Calu3 (cell line): ENCODE measurements at regions not wholly inside any gene's neighbourhood (a gene's known extent, or its start where the extent isn't known, plus 50 kb on each side); places are given as distances from the start of the nearest gene placed in this dataset.

Experiments used
- BruUV-seq: library from RNA; stranded (reverse); fragments of 400-500 nt; replicated peaks from 2 replicates; lab custom pipeline; 2021; lab: Mats Ljungman, UMichigan
- CTCF ChIA-PET: fragments of 300-600 bp; sonication (Branson Sonifier 250); formaldehyde crosslinking; loops from one replicate; lab custom pipeline; 2022; ENCODE audit warnings: antibody characterized with exemption; lab: Charles Lee
- DNase-seq: peaks from one replicate; pipeline ENCODE4 v3.0.0; 2022
- H3K27ac Mint-ChIP-seq: one replicate; pipeline ENCODE4 v1.8.0; 2022; ENCODE audit warnings: mixed read lengths; ENCODE audit not compliant: unreplicated experiment
- H3K27me3 Mint-ChIP-seq: one replicate; pipeline ENCODE4 v1.8.0; 2022; ENCODE audit warnings: mixed read lengths; ENCODE audit not compliant: unreplicated experiment
- H3K36me3 Mint-ChIP-seq: one replicate; pipeline ENCODE4 v1.8.0; 2022; ENCODE audit warnings: mild to moderate bottlenecking, moderate library complexity, mixed read lengths; ENCODE audit not compliant: insufficient read depth, unreplicated experiment
- H3K4me1 Mint-ChIP-seq: one replicate; pipeline ENCODE4 v1.8.0; 2022; ENCODE audit warnings: mild to moderate bottlenecking, low read depth, mixed read lengths; ENCODE audit not compliant: unreplicated experiment
- H3K4me3 Mint-ChIP-seq: one replicate; pipeline ENCODE4 v1.8.0; 2022; ENCODE audit warnings: mild to moderate bottlenecking, low read depth, moderate library complexity, mixed read lengths; ENCODE audit not compliant: unreplicated experiment
- H3K9me3 Mint-ChIP-seq: one replicate; pipeline ENCODE4 v1.8.0; 2022; ENCODE audit warnings: low read depth, mixed read lengths; ENCODE audit not compliant: unreplicated experiment
- intact Hi-C: fragments of 100-400 bp; cut with micrococcal nuclease; formaldehyde crosslinking; loops from one replicate; pipeline ENCODE4 v1.10.0; 2022; ENCODE audit not compliant: unreplicated experiment
- TF ChIP-seq, protein P1 (sequence below): fragments of 200-600 bp; IDR thresholded peaks from one replicate; pipeline ENCODE4 v1.8.0; 2022; ENCODE audit warnings: antibody characterized with exemption; ENCODE audit not compliant: unreplicated experiment

- Mint-ChIP-seq H3K4me1 (no peaks in the 10 kb centered on the region), H3K27ac (no peak overlapping the region), H3K27me3 (peaks cover 36% of the 10 kb centered on the region), H3K9me3 (no peaks in the 10 kb centered on the region), H3K36me3 (no peaks in the 10 kb centered on the region), H3K4me3 (no peak overlapping the region)
- CTCF ChIA-PET, result no interaction called here
- TF ChIP-seq, protein P1, sequence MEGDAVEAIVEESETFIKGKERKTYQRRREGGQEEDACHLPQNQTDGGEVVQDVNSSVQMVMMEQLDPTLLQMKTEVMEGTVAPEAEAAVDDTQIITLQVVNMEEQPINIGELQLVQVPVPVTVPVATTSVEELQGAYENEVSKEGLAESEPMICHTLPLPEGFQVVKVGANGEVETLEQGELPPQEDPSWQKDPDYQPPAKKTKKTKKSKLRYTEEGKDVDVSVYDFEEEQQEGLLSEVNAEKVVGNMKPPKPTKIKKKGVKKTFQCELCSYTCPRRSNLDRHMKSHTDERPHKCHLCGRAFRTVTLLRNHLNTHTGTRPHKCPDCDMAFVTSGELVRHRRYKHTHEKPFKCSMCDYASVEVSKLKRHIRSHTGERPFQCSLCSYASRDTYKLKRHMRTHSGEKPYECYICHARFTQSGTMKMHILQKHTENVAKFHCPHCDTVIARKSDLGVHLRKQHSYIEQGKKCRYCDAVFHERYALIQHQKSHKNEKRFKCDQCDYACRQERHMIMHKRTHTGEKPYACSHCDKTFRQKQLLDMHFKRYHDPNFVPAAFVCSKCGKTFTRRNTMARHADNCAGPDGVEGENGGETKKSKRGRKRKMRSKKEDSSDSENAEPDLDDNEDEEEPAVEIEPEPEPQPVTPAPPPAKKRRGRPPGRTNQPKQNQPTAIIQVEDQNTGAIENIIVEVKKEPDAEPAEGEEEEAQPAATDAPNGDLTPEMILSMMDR, result no peak
- no TSS peak for BruUV-seq
- DNase-seq, result no peak
- intact Hi-C loops, result no loop called here
These were observed 220.9 kb downstream of the BRD1 start for GRCh38 chr22:49606562-49607290.

- BruUV-seq, result no TSS peak
- no peaks in the 10 kb centered on the region for H3K4me1 Mint-ChIP-seq
- peaks cover 36% of the 10 kb centered on the region for H3K27me3 Mint-ChIP-seq
- no peak overlapping the region for H3K27ac Mint-ChIP-seq
- no peaks in the 10 kb centered on the region for H3K36me3 Mint-ChIP-seq
- H3K9me3 Mint-ChIP-seq, result no peaks in the 10 kb centered on the region
- CTCF ChIA-PET, result no interaction called here
- TF ChIP-seq, protein P1, result no peak
- intact Hi-C loops, result no loop called here
- no peak for DNase-seq
- no peak overlapping the region for H3K4me3 Mint-ChIP-seq
These were observed 222.9 kb downstream of the BRD1 start for GRCh38 chr22:49604732-49605302.

GRCh38 chr22:49603016-49603415 is 224.7 kb downstream of the BRD1 start:
- Mint-ChIP-seq H3K4me1 (no peaks in the 10 kb centered on the region), H3K9me3 (no peaks in the 10 kb centered on the region), H3K27me3 (peaks cover 30% of the 10 kb centered on the region), H3K4me3 (no peak overlapping the region), H3K36me3 (no peaks in the 10 kb centered on the region), H3K27ac (no peak overlapping the region)
- CTCF ChIA-PET, result no interaction called here
- intact Hi-C loops, result no loop called here
- TF ChIP-seq, protein P1, result no peak
- BruUV-seq, result no TSS peak
- no peak for DNase-seq

DNA sequence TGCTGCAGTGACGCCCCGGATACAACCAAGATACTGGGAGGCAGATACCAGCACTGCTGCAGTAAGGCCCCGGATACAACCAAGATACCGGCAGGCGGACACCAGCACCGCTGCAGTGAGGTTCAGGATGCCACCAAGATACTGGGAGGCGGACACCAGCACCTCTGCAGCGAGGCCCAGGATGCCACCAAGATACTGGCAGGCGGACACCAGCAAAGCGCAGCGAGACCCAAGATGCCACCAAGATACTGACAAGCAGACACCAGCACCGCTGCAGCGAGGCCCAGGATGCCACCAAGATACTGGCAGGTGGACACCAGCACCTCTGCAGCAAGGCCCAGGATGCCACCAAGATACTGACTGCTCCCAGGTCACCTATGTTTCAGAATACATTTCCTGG is 225.2 kb downstream of the BRD1 start:
- TF ChIP-seq, protein P1, result no peak
- CTCF ChIA-PET, result no interaction called here
- H3K27me3 Mint-ChIP-seq, result peaks cover 24% of the 10 kb centered on the region
- no TSS peak for BruUV-seq
- H3K4me1 Mint-ChIP-seq, result no peaks in the 10 kb centered on the region
- no peaks in the 10 kb centered on the region for H3K36me3 Mint-ChIP-seq
- intact Hi-C loops, result no loop called here
- no peak overlapping the region for H3K4me3 Mint-ChIP-seq
- H3K9me3 Mint-ChIP-seq, result no peaks in the 10 kb centered on the region
- no peak overlapping the region for H3K27ac Mint-ChIP-seq
- DNase-seq, result no peak
